A673 (cell line): ENCODE measurements at regions not wholly inside any gene's neighbourhood (a gene's known extent, or its start where the extent isn't known, plus 50 kb on each side); places are given as distances from the start of the nearest gene placed in this dataset.

ENCODE experiments used
- BruUV-seq: library from RNA; stranded (reverse); fragments of 400-500 nt; replicated peaks from 2 replicates; lab custom pipeline; 2021; lab: Mats Ljungman, UMichigan
- CTCF ChIA-PET: fragments of 300-600 bp; sonication (Branson Sonifier 250); formaldehyde crosslinking; loops from one replicate; lab custom pipeline; 2022; ENCODE audit warnings: antibody characterized with exemption; lab: Charles Lee
- POLR2A ChIA-PET: fragments of 300-600 bp; sonication (Branson Sonifier 250); formaldehyde crosslinking; loops from one replicate; lab custom pipeline; 2022; ENCODE audit warnings: antibody characterized with exemption; ENCODE audit not compliant: low non-redundant PET; lab: Charles Lee
- DNase-seq: peaks from one replicate; pipeline ENCODE4 v3.0.0-alpha.2; 2015; ENCODE audit warnings: low spot score
- H3K27ac ChIP-seq: fragments of 200-600 bp; sonication (generic); 2 replicates; pipeline ENCODE4 v1.5.1; 2016; ENCODE audit warnings: mixed run types, low read depth, mild to moderate bottlenecking, mixed read lengths, antibody characterized with exemption, low read length; ENCODE audit not compliant: poor library complexity, severe bottlenecking
- H3K27me3 ChIP-seq: fragments of 200-600 bp; sonication (generic); replicated peaks from 2 replicates; pipeline ENCODE4 v1.6.1; 2017; ENCODE audit warnings: mixed run types, low read depth, mild to moderate bottlenecking, mixed read lengths, antibody characterized with exemption, low read length; ENCODE audit not compliant: insufficient read depth, poor library complexity
- H3K36me3 ChIP-seq: fragments of 200-600 bp; sonication (generic); 2 replicates; pipeline ENCODE4 v1.6.1; 2016; ENCODE audit warnings: mixed run types, mild to moderate bottlenecking, mixed read lengths, antibody characterized with exemption, low read length; ENCODE audit not compliant: insufficient read depth, poor library complexity, severe bottlenecking
- H3K4me1 ChIP-seq: fragments of 200-600 bp; sonication (generic); 2 replicates; pipeline ENCODE4 v1.6.1; 2017; ENCODE audit warnings: mixed run types, mild to moderate bottlenecking, mixed read lengths, antibody characterized with exemption, low read length; ENCODE audit not compliant: insufficient read depth, poor library complexity, severe bottlenecking
- H3K4me3 ChIP-seq: fragments of 200-600 bp; sonication (generic); 2 replicates; pipeline ENCODE4 v1.5.1; 2016; ENCODE audit warnings: low read depth, mixed run types, mild to moderate bottlenecking, mixed read lengths, low read length; ENCODE audit not compliant: poor library complexity, severe bottlenecking
- H3K9me3 ChIP-seq: fragments of 200-600 bp; sonication (generic); 2 replicates; pipeline ENCODE4 v1.6.1; 2016; ENCODE audit warnings: mixed run types, low read depth, mild to moderate bottlenecking, mixed read lengths, antibody characterized with exemption, low read length; ENCODE audit not compliant: poor library complexity, severe bottlenecking
- CTCF ChIP-seq: fragments of 300-800, 200-600 bp; sonication (generic); conservative IDR thresholded peaks from 2 replicates; pipeline ENCODE4 v1.5.1; 2017; ENCODE audit warnings: low read depth, mild to moderate bottlenecking, antibody characterized with exemption, low read length, moderate library complexity, mixed read lengths
- EZH2 ChIP-seq: fragments of 200-600 bp; sonication (generic); IDR thresholded peaks from 2 replicates; pipeline ENCODE4 v1.6.1; 2017; ENCODE audit warnings: borderline replicate concordance, low read depth, mild to moderate bottlenecking, mixed read lengths, antibody characterized with exemption, low read length; ENCODE audit not compliant: poor library complexity, severe bottlenecking
- intact Hi-C: fragments of 100-400 bp; cut with micrococcal nuclease; formaldehyde crosslinking; loops from one replicate; pipeline ENCODE4 v1.10.0; 2022; ENCODE audit not compliant: unreplicated experiment

DNA sequence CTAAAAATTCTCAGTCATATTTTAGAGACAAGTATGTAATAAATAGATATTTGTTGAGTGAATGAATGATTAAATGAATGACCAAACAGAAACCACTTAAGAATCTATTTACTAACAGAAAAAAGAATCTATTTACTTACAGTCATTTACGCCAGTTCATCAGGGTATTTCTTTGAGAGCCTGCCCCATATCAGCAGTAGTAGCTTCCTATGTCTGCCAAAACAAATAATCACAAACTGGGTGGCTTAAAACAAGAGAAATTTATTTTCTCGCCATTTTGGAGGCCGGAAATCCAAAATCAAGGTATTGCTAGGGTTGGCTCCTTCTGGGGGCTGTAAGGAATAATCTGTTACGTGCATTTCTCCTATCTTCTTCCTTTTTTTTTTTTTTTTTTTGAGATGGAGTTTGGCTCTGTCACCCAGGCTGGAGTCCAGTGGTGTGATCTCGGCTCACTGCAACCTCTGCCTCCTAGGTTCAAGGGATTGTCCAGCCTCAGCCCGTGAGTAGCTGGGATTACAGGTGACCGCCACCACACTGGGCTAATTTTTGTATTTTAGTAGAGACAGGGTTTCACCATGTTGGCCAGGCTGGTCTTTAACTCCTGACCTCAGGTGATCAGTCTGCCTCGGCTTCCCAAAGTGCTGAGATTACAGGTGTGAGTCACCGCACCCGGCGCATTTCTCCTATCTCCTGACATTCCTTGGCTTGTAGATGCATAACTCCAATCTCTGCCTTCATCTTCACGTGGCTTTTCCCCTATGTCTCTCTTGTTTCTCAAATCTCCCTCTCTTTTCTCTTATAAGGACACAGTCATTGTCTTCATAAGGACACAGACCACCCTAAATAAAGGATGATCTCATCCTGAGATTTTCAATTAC lies 65.2 kb upstream of the SPPL2A start:
- Histone ChIP-seq H3K27me3 (no peaks in the 10 kb centered on the region), H3K4me3 (no peak overlapping the region), H3K9me3 (no peaks in the 10 kb centered on the region), H3K4me1 (peaks cover 9% of the 10 kb centered on the region), H3K27ac (no peak overlapping the region), H3K36me3 (no peaks in the 10 kb centered on the region)
- DNase-seq = no peak
- ChIA-PET CTCF (no interaction called here), POLR2A (no interaction called here)
- TF ChIP-seq EZH2 (no peak), CTCF (no peak)
- intact Hi-C loops = no loop called here
- no TSS peak for BruUV-seq

DNA sequence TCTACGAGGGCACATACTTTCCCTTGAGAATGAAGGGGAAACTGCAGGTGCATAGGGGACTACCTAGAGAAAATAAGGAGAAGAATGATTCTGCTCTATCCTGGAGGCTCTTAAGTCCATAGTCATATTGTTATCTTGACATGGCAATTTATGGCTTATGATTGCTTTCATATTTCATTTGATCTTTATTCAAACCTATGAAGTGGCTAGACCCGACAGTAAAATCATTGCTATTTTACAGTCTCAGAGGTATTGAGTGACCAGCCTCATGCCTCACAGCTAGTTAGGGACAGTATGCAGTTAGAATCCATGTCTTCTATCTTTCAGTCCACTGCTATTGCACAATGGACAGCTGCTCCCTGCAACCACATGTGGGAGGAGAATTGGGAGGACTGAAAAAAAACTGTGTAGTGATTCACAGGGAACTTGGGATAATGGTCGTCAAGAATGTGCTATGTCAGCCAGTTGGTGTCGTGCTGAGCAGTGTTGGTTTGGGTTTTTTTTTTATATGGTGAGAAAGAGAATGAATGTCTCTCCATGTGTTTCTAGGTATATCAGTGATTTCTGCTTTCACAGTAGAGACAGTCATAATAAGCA lies 63.2 kb upstream of the SPPL2A start:
- intact Hi-C loops = no loop called here
- TF ChIP-seq EZH2 (no peak), CTCF (no peak)
- ChIA-PET POLR2A (no interaction called here), CTCF (no interaction called here)
- no peaks in the 10 kb centered on the region for H3K36me3 ChIP-seq
- H3K4me3 ChIP-seq = no peak overlapping the region
- no TSS peak for BruUV-seq
- peak; percentile 78 for DNase-seq
- H3K27ac ChIP-seq = no peak overlapping the region
- peaks cover 9% of the 10 kb centered on the region for H3K4me1 ChIP-seq
- H3K9me3 ChIP-seq = no peaks in the 10 kb centered on the region
- H3K27me3 ChIP-seq = no peaks in the 10 kb centered on the region

DNA sequence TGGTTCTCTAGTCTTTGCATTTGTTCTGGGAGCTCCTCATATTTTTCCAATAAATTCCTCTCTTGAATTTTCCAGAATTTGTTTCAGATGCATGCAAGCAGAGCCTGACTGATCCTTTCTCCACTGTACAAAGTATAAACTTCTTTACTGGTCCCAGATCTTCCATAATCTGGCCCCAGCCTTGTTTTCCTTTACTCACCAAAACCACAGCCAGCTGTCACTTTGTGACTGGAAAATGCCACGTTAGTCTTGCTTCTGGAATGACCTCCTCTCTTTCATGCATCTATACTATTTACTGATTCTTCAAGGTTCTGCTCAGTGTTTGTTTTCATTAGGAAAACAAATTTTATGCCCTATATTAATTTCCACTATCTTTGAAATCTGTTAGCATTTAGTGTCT lies 60.4 kb upstream of the SPPL2A start:
- TF ChIP-seq EZH2 = no peak
- no peak for TF ChIP-seq CTCF
- H3K27me3 ChIP-seq = no peaks in the 10 kb centered on the region
- H3K4me1 ChIP-seq = peaks cover 9% of the 10 kb centered on the region
- no peaks in the 10 kb centered on the region for H3K9me3 ChIP-seq
- no TSS peak for BruUV-seq
- intact Hi-C loops = no loop called here
- no peak for DNase-seq
- ChIA-PET POLR2A (no interaction called here), CTCF (no interaction called here)
- no peak overlapping the region for H3K27ac ChIP-seq
- no peaks in the 10 kb centered on the region for H3K36me3 ChIP-seq
- no peak overlapping the region for H3K4me3 ChIP-seq
